Ovary (tissue), 3 donors: ENCODE measurements at regions not wholly inside any gene's neighbourhood (a gene's known extent, or its start where the extent isn't known, plus 50 kb on each side); places are given as distances from the start of the nearest gene placed in this dataset.

Experiments
- CTCF ChIP-seq, 3 donors: fragments of 450-650 bp in 2 of 3; fragments of 200-600 bp in 1 of 3; IDR thresholded peaks; one replicate each; pipeline versions ENCODE4 v1.5.1 to v1.8.0; 2016 to 2022; ENCODE audit warnings: antibody characterized with exemption in 3 of 3, mild to moderate bottlenecking in 1 of 3
- POLR2A ChIP-seq: fragments of 450-650 bp; IDR thresholded peaks from one replicate; pipeline ENCODE4 v1.6.1; 2017; ENCODE audit warnings: antibody characterized with exemption, mild to moderate bottlenecking, moderate library complexity
- donor health status: DM: no; HTN: no; CAD: no.

GRCh38 chr5:99675974-99676373 is 747.2 kb upstream of the CHD1 start:
- TF ChIP-seq CTCF (IDR thresholded peaks at IDR 0.05): no peak
- no peak for TF ChIP-seq POLR2A
